Limb (tissue), 2 donors: ENCODE measurements at regions not wholly inside any gene's neighbourhood (a gene's known extent, or its start where the extent isn't known, plus 50 kb on each side); places are given as distances from the start of the nearest gene placed in this dataset.

Source experiments
- DNase-seq, 2 donors: peaks; one replicate each; pipeline ENCODE4 v3.0.0-alpha.2; 2016; ENCODE audit errors: extremely low spot score in 2 of 2

DNA sequence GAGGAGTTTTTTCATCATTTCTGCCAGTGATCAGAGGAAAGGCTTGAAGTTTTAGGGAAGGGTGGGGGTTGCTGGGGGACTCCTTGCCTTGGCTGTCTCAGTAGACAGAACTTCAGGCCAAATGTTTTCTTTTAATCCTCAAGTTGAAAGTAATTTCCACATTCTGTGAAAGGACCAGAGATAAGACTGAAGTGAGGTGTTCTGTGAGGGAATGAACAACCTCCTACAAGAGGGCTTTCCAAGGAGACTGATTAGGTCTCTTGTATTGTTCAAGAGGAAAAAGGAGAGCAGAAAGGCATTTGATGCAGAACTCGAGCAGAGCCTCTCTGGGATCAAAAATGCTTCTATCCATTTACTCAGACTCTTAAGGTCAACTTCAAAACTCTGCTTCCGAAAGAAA is 282.1 kb upstream of the ATP10B start:
- no peak for DNase-seq

DNA sequence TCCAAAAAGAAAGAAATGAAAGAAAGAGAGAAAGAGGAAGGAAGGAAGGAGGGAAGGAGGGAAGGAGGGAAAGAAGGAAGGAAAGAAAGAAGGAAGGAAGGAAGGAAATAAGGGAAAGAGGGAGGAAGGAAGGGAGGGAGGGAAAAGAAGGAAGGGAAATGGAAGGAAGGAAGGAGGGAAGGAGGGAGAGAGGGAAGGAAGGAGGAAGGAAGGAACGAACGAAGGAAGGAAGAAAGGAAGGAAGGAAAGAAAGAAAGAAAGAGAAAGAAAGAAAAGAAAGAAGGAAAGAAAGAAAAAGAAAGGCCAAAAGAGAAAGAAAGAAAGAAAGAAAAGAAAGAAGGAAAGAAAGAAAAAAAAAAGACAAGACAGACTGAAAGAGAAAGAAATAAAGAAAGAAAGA is 263.9 kb upstream of the ATP10B start:
- DNase-seq = no peak

DNA sequence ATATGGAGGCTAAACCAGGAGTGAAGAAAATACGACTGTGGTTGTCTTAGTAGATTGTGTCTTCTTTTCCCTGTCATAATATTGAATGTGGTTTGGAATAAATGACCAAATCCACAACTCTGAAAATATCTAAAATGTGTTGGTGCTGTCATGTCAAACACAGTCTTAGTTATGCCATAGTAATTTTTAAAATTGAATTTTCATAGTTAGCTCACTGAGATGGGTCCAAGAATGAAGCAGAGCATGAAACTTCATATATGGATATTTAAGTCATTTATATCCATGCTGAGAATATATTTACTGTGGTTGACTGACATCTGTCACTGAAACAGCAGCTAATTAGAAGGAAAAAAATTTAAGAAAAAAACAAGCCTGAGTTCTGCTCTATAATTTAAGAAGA is 260.4 kb upstream of the ATP10B start:
- no peak for DNase-seq

DNA sequence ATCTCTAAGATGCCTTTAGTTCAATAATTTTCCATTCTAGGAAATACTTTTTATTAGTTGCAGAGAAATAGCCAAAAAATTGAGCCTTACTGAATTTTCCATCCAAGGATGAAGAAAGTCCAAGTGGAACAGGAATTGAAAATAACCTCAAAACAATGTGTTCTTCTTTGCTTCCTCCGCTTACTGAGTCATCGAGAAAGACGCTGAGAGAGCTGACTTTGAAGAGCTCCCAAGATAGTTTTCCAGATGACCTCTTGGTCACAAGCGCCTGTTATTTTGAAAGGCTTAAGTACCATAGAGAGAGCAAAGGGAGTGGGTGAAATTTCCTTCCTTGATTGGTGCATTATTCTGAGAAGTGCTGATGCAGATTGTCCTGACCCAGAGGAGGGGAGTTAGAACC is 253.5 kb upstream of the ATP10B start:
- peak in 1 of 2 donors; percentile 9 for DNase-seq

DNA sequence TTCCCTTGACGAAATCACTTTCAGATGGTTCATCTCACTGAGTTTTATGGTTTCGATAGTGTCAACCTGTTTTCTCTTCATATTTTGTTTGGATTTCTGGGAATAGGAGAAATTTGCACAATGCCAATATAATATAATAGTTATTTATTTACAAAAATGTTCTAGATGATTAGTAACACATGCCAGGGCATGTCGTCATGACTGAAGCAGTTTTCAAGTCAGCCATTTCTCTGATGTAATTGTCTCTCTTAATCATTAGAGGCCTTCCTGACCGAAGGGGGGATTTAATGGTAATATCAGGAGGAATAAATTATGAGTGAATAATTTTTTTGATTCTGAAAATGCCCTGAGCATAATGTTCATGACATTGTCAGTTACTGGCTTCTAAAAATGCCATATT is 246.5 kb upstream of the ATP10B start:
- no peak for DNase-seq

DNA sequence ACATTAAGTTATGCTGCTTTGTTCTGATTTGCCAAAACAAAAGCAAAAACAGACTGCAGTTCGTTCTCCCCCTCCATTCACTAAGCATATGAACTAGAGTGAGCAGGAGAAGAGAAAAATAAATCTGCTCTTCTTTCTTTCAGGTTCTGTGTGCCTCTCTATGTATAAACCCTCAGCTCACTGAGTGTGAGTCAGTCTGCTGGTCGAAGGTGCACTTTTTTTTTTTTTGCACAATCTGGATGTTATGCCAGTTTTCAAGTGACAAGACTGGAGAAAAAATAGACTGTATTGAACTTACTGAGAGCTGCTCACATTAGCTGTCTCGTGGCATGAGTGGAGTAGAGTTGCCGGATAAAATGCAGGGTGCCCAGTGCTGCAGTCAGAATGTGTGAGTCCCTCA is 244.6 kb upstream of the ATP10B start:
- DNase-seq = no peak

DNA sequence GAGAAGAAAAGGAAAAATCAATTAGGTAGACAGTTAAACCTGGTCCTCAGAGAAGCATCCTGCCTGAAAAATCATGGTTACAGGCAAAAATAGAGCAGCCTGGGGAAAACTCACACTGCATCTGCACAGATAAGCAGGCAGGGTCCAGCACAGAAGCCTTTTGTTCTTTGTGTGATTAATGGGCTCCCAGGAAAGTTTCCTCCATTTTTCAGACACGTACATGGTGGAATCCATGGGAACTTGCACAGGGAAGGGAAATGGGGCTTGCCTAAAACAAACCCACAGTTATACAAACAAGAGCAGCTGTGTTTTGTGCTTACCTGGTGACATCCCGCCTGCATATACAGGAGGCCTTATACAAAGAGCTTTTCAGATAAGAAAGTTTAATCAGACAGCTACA is 243.9 kb upstream of the ATP10B start:
- no peak for DNase-seq

DNA sequence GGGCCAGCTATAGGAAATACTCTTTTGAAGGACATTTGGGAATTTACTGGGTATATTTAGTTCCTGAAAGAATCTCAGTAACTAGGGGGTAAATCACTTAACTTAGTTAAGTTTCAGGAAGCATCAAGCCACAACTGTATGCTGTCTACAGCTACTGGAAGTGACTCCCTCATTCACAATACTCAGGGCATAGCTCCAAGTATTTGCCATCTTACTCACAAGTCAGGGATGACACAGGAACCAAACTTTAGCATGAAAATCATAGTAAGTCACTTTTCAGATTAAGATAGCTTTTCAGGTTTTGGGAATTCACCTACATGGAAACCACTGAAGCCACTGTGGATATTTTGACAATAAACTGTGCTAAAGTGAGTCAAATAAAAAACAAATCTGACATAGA is 242.4 kb upstream of the ATP10B start:
- DNase-seq = no peak

DNA sequence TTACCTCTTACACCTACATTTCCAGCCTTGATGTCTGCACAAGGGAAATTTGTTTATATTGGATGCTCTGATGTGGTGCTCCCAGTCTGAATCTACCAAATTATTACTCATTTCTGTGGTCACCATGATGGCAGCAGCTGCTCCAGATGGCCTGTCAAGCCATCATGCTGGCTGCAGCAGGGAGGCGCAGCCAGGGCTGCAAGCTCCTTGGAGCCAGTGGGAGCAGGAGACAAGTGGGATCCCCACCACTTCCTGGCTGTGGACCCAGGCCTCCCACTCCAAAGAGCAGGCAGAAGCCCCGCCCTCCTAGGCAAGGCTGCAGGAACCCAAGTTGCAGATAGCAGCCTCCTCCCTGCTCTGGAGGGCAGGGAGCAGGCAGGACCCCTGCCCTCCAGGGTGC is 241.1 kb upstream of the ATP10B start:
- no peak for DNase-seq

DNA sequence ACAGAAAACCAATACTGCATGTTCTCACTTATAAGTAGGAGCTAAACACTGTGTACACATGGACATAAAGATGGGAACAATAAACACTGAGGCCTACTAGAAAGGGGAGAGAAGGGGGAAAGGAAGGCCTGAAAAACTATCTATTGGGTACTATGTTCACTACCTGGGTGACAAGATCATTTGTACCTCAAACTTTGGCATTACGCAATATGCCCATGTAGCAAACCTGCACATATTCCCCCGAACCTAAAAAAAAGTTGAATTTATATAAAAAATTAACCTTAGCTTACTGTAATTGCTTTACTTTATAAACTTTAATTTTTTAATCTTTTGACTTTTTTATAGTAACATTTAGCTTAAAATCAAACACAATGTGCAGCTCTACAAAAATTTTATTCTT is 237.6 kb upstream of the ATP10B start:
- no peak for DNase-seq

DNA sequence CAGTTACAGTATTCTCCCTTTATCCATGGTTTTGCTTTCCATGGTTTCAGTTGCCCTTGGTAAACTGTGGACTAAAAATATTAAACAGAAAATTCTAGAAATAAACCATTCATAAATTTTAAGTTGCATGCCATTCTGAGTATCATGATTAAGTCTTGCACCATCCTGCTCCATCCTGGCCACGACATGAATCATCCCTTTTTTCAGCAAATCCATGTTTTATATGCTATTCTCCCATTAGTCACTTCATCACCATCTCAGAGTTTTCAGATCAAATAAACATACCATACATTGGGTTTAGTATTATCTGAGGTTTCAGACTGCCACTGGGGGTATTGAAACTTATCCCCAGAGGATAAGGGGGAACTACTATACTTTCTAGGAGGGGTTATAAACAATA is 234.4 kb upstream of the ATP10B start:
- no peak for DNase-seq

DNA sequence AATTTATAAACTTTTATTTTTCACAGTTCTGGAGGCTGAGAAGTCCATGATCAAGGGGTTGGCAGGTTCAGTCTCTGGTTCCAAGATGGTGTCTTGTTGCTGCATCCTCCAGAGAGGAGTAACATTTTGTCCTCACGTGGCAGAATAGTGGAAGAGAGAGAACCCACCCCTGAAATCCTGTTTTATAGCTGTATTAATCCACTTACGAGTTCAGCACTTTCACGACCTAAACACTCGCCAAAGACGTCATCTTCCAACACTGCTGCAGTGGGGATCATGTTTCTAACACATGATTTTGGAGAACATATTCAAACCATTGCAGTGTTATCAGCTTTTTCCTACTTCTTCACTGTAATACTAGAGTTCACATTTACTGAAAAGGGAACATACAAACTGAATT is 233.0 kb upstream of the ATP10B start:
- peak in 1 of 2 donors; percentile 72 for DNase-seq

DNA sequence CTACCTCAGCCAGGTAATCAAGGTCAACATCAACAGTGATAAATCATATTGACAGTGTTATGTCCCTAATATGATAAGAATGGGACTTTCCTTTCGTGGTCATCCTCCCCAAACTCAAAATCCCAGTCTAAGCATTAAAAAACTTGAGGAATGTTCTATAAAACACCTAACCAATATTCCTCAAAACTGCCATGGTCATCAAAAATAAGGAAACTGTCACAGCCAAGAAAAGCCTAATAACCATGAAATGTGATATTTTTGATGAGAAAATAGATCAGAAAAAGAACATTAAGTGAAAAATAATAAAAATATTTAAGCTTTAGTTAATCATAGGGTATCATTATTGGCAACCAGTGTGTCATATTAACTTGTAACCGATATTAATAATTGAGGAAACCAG is 232.1 kb upstream of the ATP10B start:
- no peak for DNase-seq

DNA sequence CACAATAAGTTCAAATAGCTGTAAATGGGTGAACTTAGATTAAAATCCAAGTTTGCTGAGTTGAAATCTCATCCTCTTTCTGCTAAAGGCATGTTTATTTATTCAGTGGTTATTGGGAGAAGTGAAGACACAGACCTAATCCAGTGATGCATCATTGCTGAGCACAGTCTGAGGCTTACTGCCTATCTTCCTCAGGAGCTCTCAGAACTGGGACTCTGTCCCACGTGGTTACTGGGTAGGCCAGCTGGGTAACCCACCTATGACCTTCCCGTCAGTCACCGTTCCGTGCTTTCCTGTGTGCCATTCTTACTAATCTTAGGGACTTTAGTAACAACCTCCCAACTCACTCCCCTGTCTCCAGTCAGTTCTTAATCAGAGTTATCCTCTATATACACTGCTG is 226.8 kb upstream of the ATP10B start:
- DNase-seq = no peak

DNA sequence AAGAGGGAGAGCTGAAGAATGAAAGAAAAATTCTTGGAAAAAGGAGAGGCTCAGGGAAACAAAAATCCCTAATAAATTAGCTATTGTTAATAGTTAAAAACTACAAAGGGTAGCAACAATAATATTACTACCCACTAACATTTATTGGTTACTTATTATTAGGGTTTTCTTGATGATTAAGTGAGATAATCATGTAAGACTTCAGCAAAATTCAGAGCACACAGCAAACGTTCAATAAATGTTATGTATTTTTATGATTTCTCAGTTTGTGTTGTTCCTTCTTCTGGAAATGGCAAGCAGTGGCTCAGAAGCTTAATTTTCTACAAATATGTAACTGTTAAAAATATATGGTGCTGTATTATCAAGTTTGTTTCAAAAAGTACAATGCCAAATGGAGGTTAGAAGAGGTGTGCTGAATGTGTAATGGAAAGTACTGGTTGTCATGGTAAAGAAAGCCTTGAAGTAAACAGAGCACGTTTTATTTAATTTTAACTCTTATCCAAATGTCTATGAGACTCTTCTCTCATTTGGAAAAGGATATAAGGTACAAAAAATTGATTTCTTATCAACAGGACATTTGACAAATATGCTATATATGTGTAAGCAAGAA is 226.0 kb upstream of the ATP10B start:
- no peak for DNase-seq

DNA sequence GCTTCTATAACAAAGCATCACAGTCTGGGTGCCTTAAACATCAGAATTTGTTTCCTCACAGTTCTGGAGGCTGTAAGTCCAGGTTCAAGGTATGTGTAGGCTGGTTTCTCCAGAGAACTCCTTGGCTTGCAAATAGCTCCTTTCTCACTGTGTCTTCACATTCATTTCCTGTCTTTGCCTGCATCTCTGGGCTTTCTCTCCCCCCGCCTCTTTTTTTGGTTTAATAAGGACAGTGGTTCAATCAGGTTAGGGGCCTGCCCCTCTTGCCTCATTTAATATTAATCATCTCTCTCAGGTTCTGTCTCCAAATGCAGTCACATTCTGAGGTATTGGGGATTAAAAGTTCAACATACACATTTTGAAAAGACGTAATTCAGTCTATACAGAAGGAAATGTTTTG is 225.5 kb upstream of the ATP10B start:
- DNase-seq = no peak

DNA sequence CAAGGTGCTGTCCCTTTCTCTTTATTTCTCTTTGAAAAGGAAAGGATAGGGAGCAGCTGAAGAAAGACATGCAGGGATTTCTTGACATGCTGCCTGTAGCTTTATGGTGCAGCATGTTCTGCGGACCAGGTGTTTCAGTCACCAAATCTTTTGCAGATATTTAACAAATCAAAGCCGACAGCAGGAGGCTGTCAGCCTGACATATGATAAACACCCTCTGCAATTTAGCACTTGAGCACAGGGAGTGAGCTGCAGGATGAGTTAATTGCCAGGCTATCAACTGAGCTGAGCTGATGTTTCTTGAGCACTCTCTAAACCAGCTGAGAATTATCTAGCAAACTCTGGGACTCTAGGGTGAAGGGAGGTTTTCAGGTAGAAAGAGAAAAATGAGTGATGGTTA is 212.8 kb upstream of the ATP10B start:
- DNase-seq = no peak

DNA sequence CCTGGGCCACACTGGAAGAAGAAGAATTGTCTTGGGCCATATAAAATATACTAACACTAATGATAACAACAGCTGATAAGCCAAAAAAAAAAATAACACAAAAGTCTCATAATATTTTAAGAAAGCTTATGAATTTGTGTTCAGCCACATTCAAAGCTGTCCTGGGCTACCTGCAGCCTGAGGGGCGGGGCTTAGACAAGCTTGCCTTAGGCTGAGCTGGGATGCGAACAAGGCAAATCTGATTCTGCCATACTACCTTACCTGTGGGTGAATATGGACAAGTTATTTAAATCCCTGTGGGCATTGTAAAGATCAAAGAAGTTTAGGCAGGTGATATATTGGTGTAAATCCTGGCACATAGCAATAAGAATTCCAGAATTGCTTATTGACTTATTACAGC is 212.3 kb upstream of the ATP10B start:
- DNase-seq = no peak

DNA sequence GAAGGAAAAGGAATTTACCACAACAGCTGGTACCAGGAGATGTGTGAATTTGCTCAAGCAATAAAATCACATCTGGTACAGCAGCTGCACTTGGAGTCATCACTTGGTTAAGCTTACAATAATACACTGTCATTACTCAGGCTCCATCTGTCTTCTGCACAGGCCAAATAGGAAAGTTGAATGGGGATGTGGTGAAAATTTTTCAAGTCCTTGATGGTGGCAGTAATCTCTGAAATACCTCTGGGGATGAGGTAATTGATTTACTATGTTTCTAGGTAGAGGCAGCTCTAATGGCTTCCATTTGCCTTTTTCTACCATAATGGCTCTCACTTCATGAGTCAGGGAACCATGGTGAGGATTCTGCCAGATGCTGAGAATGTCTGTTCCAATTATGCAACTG is 206.8 kb upstream of the ATP10B start:
- no peak for DNase-seq

DNA sequence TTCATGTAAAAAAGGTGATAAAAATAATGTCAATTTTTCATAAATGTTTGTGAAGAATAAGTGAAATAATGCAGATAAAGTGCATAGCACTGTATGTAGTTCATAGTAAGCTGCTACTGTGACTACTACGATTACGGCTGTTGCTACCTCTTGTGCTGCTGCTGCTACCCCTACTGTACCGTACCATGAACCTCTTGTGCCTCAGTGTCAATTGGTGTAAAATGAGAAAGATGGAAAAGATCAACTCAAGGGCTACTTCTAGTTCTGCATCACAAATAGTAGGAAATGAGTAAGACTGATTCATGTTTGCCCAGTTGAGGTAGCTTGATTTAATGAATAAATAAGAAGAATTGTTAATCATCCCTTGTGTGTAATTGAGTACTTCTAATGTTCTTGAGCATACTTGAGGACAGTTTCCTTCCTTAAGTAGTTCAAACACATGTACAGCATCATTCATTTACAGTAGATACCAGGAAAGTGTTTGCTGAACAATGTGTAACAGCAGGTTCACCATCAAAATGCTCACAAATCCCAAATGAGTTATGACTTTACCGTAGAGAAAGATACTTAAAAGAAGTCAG is 200.0 kb upstream of the ATP10B start:
- no peak for DNase-seq

DNA sequence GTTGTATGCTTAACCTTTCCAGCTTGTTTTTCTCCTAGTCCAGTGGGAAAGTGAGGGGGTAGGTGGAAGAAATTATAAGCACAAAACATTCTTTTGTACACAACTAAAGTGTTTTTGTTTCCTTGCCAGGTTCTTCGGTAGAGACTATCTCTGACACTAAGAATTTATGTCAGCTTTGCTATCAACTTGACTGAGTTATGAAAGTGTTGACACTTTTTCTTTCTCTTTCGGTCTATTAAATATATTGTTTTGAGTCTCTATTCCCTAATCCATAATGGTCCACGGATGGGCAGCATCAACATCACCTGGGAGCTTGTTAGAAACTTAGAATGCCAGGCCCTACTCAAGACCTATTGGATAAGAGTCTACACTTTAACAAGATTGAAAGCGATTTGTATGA is 195.0 kb upstream of the ATP10B start:
- DNase-seq = no peak

DNA sequence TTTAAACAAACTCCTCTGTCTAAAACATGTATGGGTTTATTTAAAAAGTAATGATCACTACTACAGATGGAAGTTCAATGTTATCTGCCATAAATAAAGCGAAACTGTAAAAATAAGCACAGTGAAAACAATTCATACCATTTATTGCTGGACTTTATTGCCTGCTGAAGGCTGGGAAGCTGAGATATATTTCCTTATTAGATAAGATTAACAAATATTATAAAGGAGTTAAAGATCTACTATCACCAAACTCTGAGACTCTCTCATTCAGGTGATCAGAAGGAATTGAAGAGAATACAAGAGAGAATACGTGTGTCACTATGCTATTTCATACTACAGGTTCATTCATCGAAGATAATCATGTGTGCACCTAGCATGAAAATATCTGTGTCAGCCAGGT is 190.9 kb upstream of the ATP10B start:
- no peak for DNase-seq

DNA sequence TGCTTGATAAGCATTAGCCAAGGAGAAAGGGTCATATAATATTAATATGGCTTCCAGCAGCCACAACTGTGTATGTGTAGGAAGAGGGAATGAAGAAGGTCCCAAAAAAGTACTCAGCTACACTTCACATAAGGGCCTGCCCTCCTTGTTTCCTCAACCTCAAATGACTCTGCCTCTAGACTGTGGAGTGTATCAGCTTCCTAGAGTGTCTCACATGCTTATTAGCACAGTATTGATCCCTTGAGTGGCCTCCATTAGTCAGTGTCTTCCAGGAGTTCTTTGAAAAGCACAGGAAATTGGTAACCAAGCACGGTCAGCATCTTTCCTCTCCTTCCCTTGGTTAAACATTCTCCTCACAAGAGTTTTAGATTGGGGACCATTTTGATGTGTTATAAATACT is 190.4 kb upstream of the ATP10B start:
- no peak for DNase-seq

DNA sequence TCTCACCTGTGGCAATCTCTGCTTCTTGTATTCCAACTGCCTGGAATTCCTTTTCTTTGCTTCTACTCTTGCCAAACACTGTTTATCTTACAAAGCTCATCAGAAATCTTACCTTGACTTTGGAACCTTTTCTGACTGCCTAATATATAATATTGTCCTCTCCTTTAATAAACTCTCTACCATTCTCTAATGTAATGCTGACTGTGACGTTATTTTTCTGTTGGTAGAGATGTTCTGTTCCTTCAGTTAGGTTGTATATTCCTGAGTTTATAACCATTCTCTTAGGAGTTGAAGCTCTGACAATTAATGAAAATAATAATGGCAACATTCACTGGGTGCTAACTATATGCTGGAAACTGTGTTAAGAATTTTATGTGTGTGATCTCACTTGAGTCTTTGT is 188.8 kb upstream of the ATP10B start:
- DNase-seq = no peak
